ENCODE measurements at regions not wholly inside any gene's neighbourhood (a gene's known extent, or its start where the extent isn't known, plus 50 kb on each side); places are given as distances from the start of the nearest gene placed in this dataset.

GRCh38 chr2:120861576-120862191, 126.0 kb downstream of the GLI2 start:
- peak overlapping the region in 1 of 21 experiments; percentile 15 for H3K27ac ChIP-seq
- no peak overlapping the region for H3K4me3 ChIP-seq

GRCh38 chr2:120862201-120863060, 126.8 kb downstream of the GLI2 start:
- H3K4me3 ChIP-seq = no peak overlapping the region
- peak overlapping the region in 3 of 21 experiments; percentile 18 to 39 (median 22) for H3K27ac ChIP-seq

- H3K27ac ChIP-seq = peak overlapping the region in 5 of 21 experiments; percentile 18 to 49 (median 26)
Observed at GRCh38 chr2:120863146-120863545, 127.5 kb downstream of the GLI2 start.

GRCh38 chr2:120863661-120864320, 128.1 kb downstream of the GLI2 start:
- H3K27ac ChIP-seq = peak overlapping the region in 4 of 21 experiments; percentile 31 to 67 (median 44)
- no peak overlapping the region for H3K4me3 ChIP-seq

More at GRCh38 chr2:120863146-120863545, 127.5 kb downstream of the GLI2 start:
- no peak overlapping the region for H3K4me3 ChIP-seq

- Histone ChIP-seq H3K27ac (no peak overlapping the region), H3K4me3 (no peak overlapping the region)
Observed at GRCh38 chr2:120864981-120865380, 129.3 kb downstream of the GLI2 start.

- no peak overlapping the region for H3K4me3 ChIP-seq
- H3K27ac ChIP-seq = no peak overlapping the region
Observed at GRCh38 chr2:120865656-120866055, 130.0 kb downstream of the GLI2 start.

GRCh38 chr2:120866071-120866470, 130.4 kb downstream of the GLI2 start:
- no peak overlapping the region for H3K27ac ChIP-seq
- no peak overlapping the region for H3K4me3 ChIP-seq

- Histone ChIP-seq H3K27ac (peak overlapping the region in 17 of 21 experiments; percentile 13 to 84 (median 47)), H3K4me3 (no peak overlapping the region)
Observed at GRCh38 chr2:120866483-120867140, 130.9 kb downstream of the GLI2 start.

GRCh38 chr2:120867290-120868241, 131.9 kb downstream of the GLI2 start:
- Histone ChIP-seq H3K4me3 (peak overlapping the region in 4 of 7 experiments; percentile 4 to 26 (median 20)), H3K27ac (peak overlapping the region in 19 of 21 experiments; percentile 2 to 84 (median 47))

- Histone ChIP-seq H3K27ac (peak overlapping the region in 11 of 21 experiments; percentile 19 to 84 (median 57)), H3K4me3 (no peak overlapping the region)
Observed at GRCh38 chr2:120868366-120868765, 132.7 kb downstream of the GLI2 start.

GRCh38 chr2:120869036-120869729, 133.5 kb downstream of the GLI2 start:
- no peak overlapping the region for H3K4me3 ChIP-seq
- peak overlapping the region in 2 of 21 experiments; percentile 30 to 79 for H3K27ac ChIP-seq

GRCh38 chr2:120869730-120870466, 134.2 kb downstream of the GLI2 start:
- Histone ChIP-seq H3K4me3 (no peak overlapping the region), H3K27ac (no peak overlapping the region)

- Histone ChIP-seq H3K27ac (no peak overlapping the region), H3K4me3 (no peak overlapping the region)
Observed at GRCh38 chr2:120870467-120870788, 134.8 kb downstream of the GLI2 start.

GRCh38 chr2:120871016-120871635, 135.5 kb downstream of the GLI2 start:
- no peak overlapping the region for H3K27ac ChIP-seq
- H3K4me3 ChIP-seq = no peak overlapping the region

GRCh38 chr2:120871881-120872620, 136.4 kb downstream of the GLI2 start:
- H3K4me3 ChIP-seq = no peak overlapping the region
- no peak overlapping the region for H3K27ac ChIP-seq
